ENCODE measurements at regions not wholly inside any gene's neighbourhood (a gene's known extent, or its start where the extent isn't known, plus 50 kb on each side); places are given as distances from the start of the nearest gene placed in this dataset.

DNA sequence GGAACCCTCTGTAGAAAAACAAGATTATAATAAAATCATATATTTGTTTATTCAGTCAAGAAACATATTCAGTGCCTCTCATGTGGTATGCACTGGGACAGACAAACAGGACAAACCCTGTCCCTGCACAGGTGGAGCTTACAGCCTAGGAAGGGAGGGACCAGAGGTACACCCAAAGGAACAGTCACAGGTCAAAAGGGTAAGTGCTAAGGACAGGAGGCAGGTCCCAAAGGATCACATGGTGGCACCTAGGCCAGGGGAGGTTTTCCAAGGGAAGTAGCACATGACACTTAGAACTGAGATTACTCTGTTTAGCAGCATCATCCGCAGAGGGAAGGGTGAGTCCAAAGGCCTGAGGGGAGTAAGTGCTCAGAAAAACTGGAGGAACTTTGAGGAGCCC is 254.4 kb upstream of the ARRDC4 start:
- Histone ChIP-seq H3K27ac (no peak overlapping the region), H3K27me3 (ENCODE audit: insufficient read depth, low read depth) (no peaks in the 10 kb centered on the region), H3K4me2 (no peak overlapping the region), H3K79me2 (ENCODE audit: insufficient read depth, low read depth) (no peaks in the 10 kb centered on the region), H3K9ac (no peak overlapping the region), H2AFZ (ENCODE audit: low read depth) (no peak overlapping the region), H3K4me3 (IDR thresholded peaks at IDR 0.05; ENCODE audit: insufficient read depth, low read depth, low read length) (no peak overlapping the region), H3K4me1 (ENCODE audit: low read depth, poor library complexity, severe bottlenecking) (no peaks in the 10 kb centered on the region), H3K36me3 (ENCODE audit: insufficient read depth) (no peaks in the 10 kb centered on the region), H4K20me1 (ENCODE audit: insufficient read depth) (no peaks in the 10 kb centered on the region)
- TF ChIP-seq, protein P1, sequence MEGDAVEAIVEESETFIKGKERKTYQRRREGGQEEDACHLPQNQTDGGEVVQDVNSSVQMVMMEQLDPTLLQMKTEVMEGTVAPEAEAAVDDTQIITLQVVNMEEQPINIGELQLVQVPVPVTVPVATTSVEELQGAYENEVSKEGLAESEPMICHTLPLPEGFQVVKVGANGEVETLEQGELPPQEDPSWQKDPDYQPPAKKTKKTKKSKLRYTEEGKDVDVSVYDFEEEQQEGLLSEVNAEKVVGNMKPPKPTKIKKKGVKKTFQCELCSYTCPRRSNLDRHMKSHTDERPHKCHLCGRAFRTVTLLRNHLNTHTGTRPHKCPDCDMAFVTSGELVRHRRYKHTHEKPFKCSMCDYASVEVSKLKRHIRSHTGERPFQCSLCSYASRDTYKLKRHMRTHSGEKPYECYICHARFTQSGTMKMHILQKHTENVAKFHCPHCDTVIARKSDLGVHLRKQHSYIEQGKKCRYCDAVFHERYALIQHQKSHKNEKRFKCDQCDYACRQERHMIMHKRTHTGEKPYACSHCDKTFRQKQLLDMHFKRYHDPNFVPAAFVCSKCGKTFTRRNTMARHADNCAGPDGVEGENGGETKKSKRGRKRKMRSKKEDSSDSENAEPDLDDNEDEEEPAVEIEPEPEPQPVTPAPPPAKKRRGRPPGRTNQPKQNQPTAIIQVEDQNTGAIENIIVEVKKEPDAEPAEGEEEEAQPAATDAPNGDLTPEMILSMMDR (conservative IDR thresholded peaks at IDR 0.05; ENCODE audit: low read depth, low read length): no peak

DNA sequence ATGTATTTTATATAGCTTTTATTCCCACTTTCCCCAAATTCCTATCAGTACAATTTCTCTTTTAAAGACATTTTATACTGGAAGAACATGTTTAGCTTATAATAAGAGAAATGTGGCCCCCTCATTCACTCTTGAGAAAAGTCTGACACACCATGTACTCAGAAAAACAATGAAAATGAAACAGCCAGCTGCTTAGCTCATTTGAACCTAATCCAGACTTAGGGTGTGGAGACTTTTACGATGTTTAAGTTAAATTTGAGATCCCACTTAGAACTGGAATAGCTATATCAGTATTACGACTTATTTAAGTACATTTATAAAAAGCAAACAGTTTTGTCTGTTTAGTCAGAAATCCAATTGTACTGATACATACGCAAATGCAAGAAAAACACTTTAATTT is 252.3 kb upstream of the ARRDC4 start:
- Histone ChIP-seq H3K4me2 (no peak overlapping the region), H3K27me3 (ENCODE audit: insufficient read depth, low read depth) (no peaks in the 10 kb centered on the region), H2AFZ (ENCODE audit: low read depth) (no peak overlapping the region), H3K9ac (no peak overlapping the region), H3K4me3 (IDR thresholded peaks at IDR 0.05; ENCODE audit: insufficient read depth, low read depth, low read length) (no peak overlapping the region), H4K20me1 (ENCODE audit: insufficient read depth) (no peaks in the 10 kb centered on the region), H3K79me2 (ENCODE audit: insufficient read depth, low read depth) (no peaks in the 10 kb centered on the region), H3K36me3 (ENCODE audit: insufficient read depth) (no peaks in the 10 kb centered on the region), H3K27ac (no peak overlapping the region), H3K4me1 (ENCODE audit: low read depth, poor library complexity, severe bottlenecking) (no peaks in the 10 kb centered on the region)
- TF ChIP-seq, protein P1 (conservative IDR thresholded peaks at IDR 0.05; ENCODE audit: low read depth, low read length): no peak

DNA sequence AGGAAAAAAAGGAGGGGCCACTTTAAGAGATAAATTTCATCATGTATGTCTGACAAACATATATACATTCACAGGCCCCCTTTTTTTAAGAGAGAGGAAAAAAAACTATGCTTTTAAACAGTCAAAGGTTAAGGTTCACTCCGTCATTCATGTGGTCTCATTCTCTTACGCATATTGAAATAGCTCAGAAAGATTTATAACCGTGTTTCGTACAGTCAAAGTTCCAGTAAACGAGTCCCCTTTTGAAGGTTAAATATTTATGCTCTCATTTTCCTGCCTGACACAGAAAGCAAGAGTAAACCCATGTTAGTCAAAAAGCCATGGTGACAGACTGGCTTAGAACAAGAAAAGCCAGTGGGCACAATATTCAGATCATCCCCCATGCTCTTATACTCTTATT is 248.0 kb upstream of the ARRDC4 start:
- Histone ChIP-seq H3K79me2 (ENCODE audit: insufficient read depth, low read depth) (no peaks in the 10 kb centered on the region), H3K36me3 (ENCODE audit: insufficient read depth) (no peaks in the 10 kb centered on the region), H4K20me1 (ENCODE audit: insufficient read depth) (no peaks in the 10 kb centered on the region), H3K27ac (no peak overlapping the region), H2AFZ (ENCODE audit: low read depth) (no peak overlapping the region), H3K27me3 (ENCODE audit: insufficient read depth, low read depth) (no peaks in the 10 kb centered on the region), H3K4me3 (IDR thresholded peaks at IDR 0.05; ENCODE audit: insufficient read depth, low read depth, low read length) (no peak overlapping the region), H3K4me2 (no peak overlapping the region), H3K9ac (no peak overlapping the region), H3K4me1 (ENCODE audit: low read depth, poor library complexity, severe bottlenecking) (no peaks in the 10 kb centered on the region)
- TF ChIP-seq, protein P1 (conservative IDR thresholded peaks at IDR 0.05; ENCODE audit: low read depth, low read length): no peak

DNA sequence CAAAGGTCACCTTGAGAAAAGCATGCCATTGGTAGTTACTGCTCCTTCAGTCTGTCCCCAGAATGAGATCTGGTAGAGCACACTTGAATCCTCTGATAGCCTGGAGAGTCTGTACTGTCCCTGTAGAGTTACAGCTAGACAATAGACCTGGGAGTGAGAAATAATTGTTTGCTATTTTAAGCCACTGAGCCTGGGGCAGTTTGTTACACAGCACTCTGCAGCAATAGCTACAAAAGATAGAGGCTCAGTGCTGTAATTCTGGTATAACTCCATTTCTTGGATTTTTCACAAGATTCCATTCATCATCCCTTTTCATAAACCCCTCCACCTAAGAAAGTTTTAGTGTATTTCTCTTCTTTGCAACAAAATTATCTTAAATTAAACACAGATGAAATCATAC is 242.7 kb upstream of the ARRDC4 start:
- Histone ChIP-seq H3K4me1 (ENCODE audit: low read depth, poor library complexity, severe bottlenecking) (no peaks in the 10 kb centered on the region), H3K9ac (no peak overlapping the region), H4K20me1 (ENCODE audit: insufficient read depth) (no peaks in the 10 kb centered on the region), H3K36me3 (ENCODE audit: insufficient read depth) (no peaks in the 10 kb centered on the region), H2AFZ (ENCODE audit: low read depth) (no peak overlapping the region), H3K27ac (no peak overlapping the region), H3K79me2 (ENCODE audit: insufficient read depth, low read depth) (no peaks in the 10 kb centered on the region), H3K4me2 (no peak overlapping the region), H3K27me3 (ENCODE audit: insufficient read depth, low read depth) (no peaks in the 10 kb centered on the region), H3K4me3 (IDR thresholded peaks at IDR 0.05; ENCODE audit: insufficient read depth, low read depth, low read length) (no peak overlapping the region)
- TF ChIP-seq, protein P1 (conservative IDR thresholded peaks at IDR 0.05; ENCODE audit: low read depth, low read length): no peak

DNA sequence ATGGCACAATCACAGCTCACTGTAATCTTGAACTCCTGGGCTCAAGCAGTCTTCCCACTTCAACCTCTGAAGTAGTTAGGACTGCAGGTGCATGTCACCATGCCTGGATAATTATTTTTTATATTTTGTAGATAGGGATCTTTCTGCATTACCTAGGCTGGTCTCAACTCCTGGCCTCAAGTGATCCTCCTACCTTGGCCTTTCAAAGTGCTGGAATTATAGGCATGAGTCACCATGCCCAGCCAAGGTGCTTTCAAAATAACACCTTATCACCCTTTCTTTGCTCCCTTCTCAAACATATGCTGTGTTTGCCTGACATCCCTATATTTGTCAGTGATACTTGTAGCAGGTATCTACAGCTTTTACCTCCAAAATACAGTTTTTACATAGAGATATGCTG is 242.0 kb upstream of the ARRDC4 start:
- Histone ChIP-seq H3K9ac (no peak overlapping the region), H4K20me1 (ENCODE audit: insufficient read depth) (no peaks in the 10 kb centered on the region), H3K4me1 (ENCODE audit: low read depth, poor library complexity, severe bottlenecking) (no peaks in the 10 kb centered on the region), H3K4me2 (no peak overlapping the region), H3K27ac (no peak overlapping the region), H2AFZ (ENCODE audit: low read depth) (no peak overlapping the region), H3K4me3 (IDR thresholded peaks at IDR 0.05; ENCODE audit: insufficient read depth, low read depth, low read length) (no peak overlapping the region), H3K36me3 (ENCODE audit: insufficient read depth) (no peaks in the 10 kb centered on the region), H3K27me3 (ENCODE audit: insufficient read depth, low read depth) (no peaks in the 10 kb centered on the region), H3K79me2 (ENCODE audit: insufficient read depth, low read depth) (no peaks in the 10 kb centered on the region)
- TF ChIP-seq, protein P1 (conservative IDR thresholded peaks at IDR 0.05; ENCODE audit: low read depth, low read length): no peak

Data from KMS-11 (cell line).